Activated CD4-positive, alpha-beta T cell treated with anti-CD3 and anti-CD28 coated beads, Interleukin-2, amount 10 ng/mL, durations not matched to agents 24 days and 14 days (primary cell): ENCODE measurements at regions not wholly inside any gene's neighbourhood (a gene's known extent, or its start where the extent isn't known, plus 50 kb on each side); places are given as distances from the start of the nearest gene placed in this dataset.
A peak's percentile ranks its signal among the peaks of the same experiment; 100 is the strongest.

ENCODE experiments used
- DNase-seq: peaks from one replicate; pipeline ENCODE4 v3.0.0; 2022
- H3K27ac Mint-ChIP-seq: one replicate; pipeline ENCODE4 v1.8.0; 2022; ENCODE audit warnings: mild to moderate bottlenecking, mixed read lengths
- H3K27me3 Mint-ChIP-seq: one replicate; pipeline ENCODE4 v1.8.0; 2022; ENCODE audit warnings: mixed read lengths
- H3K36me3 Mint-ChIP-seq: one replicate; pipeline ENCODE4 v1.8.0; 2022; ENCODE audit warnings: low read depth, mild to moderate bottlenecking, mixed read lengths
- H3K4me1 Mint-ChIP-seq: one replicate; pipeline ENCODE4 v1.8.0; 2021; ENCODE audit warnings: mixed read lengths
- H3K4me3 Mint-ChIP-seq: one replicate; pipeline ENCODE4 v1.8.0; 2022; ENCODE audit warnings: mild to moderate bottlenecking, moderate library complexity, mixed read lengths
- H3K9me3 Mint-ChIP-seq: one replicate; pipeline ENCODE4 v1.8.0; 2021; ENCODE audit warnings: mixed read lengths
- intact Hi-C: fragments of 100-400 bp; cut with micrococcal nuclease; formaldehyde crosslinking; loops from one replicate; pipeline ENCODE4 v1.15.1; 2023

DNA sequence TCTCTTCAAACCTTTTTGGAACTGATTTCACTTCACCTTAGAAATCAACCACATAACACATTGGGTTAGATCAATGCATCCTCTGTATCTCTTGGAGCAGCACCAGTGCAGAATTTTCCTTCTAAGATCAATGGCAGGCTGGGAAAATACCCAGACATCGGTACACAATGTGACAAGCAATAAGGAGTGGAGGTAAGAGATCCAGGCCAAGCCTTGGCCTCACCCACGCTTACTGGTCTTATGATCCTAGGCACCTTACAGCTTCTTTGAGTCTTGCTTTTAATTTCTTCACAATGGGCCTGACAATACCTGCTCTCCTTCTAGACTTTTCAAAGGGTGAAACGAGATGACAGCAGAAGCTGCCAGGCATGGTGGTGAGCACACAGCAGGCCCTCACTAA is 232.0 kb downstream of the LACC1 start:
- peaks cover 1% of the 10 kb centered on the region for H3K4me1 Mint-ChIP-seq

DNA sequence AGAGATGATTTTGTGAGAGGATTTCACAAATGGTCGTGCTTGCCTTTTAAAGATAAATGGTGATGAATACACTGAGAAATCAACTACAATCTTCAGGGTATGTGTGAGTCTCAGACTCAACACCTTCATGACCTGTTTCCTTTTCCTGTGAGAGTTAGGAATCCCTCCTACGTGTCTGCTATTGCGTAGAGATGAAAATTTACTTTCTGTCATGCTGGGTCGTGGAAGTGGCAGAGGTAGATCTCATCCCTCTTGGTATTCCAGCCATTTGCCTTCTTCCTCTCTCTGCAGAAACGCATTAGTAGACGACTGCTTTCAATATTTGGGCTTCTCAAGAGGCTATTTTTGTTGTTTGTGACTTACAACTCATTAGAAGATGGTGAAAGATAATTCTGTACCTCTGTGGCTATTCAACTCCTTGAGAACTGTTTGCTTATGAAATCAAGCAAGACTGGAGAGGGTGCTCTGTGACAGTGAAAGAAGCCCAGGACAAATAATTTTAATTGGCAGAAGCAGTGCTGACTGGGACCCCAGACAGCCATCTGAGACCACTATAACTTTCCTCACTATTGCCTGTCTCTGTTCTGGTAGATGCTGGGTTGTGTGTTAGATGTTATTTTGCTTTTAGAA is 233.1 kb downstream of the LACC1 start:
- peaks cover 2% of the 10 kb centered on the region for H3K27me3 Mint-ChIP-seq
- H3K27ac Mint-ChIP-seq = no peak overlapping the region
- peaks cover 5% of the 10 kb centered on the region for H3K4me1 Mint-ChIP-seq
- no peaks in the 10 kb centered on the region for H3K36me3 Mint-ChIP-seq
- intact Hi-C loops = no loop called here
- no peaks in the 10 kb centered on the region for H3K9me3 Mint-ChIP-seq
- no peak overlapping the region for H3K4me3 Mint-ChIP-seq
- DNase-seq = peak; percentile 12

More for the DNA sequence above, 232.0 kb downstream of the LACC1 start:
- peaks cover 2% of the 10 kb centered on the region for H3K27me3 Mint-ChIP-seq
- intact Hi-C loops = no loop called here
- no peaks in the 10 kb centered on the region for H3K9me3 Mint-ChIP-seq
- H3K36me3 Mint-ChIP-seq = no peaks in the 10 kb centered on the region
- no peak overlapping the region for H3K27ac Mint-ChIP-seq
- no peak overlapping the region for H3K4me3 Mint-ChIP-seq
- DNase-seq = peak; percentile 31

DNA sequence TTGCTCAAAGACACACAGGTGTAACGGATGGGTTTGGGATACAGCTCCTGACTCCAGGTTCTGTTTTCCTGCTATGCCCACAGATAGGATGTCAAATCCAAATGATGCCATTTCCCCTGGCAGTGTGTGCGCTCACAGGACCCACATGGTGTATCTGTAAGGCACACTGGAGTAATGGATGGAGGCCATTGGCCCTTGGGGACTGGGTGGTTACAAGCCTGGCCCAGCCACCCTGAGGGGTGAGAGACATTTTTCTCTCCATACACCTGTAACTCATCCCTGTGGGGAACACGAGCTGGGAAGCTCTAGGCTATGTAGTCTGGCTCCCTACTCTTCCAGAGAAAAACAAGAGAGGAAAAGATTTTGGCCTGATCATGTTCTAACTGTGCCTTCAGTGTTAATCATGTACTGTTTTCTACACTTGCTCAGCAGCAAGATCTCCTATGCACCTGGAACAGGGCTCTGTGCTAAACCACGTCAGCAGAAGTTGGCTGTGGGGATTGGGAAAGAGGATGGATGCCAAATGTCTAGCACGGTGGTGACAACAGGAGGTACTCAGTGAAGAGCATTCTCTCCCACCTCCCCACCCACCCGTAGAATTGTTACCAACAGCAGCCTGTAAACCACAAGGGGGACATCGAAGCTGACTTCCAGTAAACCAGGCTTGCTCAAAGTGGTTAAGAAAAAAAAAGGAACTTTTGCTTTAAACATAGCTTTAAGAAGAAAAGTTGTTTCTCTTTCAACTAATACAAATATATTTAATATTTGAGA is 237.0 kb downstream of the LACC1 start:
- Mint-ChIP-seq H3K4me3 (no peak overlapping the region), H3K4me1 (peaks cover 5% of the 10 kb centered on the region), H3K36me3 (no peaks in the 10 kb centered on the region), H3K27ac (no peak overlapping the region), H3K27me3 (peaks cover 4% of the 10 kb centered on the region), H3K9me3 (peaks cover 4% of the 10 kb centered on the region)
- intact Hi-C loops = no loop called here
- DNase-seq = peak; percentile 41

DNA sequence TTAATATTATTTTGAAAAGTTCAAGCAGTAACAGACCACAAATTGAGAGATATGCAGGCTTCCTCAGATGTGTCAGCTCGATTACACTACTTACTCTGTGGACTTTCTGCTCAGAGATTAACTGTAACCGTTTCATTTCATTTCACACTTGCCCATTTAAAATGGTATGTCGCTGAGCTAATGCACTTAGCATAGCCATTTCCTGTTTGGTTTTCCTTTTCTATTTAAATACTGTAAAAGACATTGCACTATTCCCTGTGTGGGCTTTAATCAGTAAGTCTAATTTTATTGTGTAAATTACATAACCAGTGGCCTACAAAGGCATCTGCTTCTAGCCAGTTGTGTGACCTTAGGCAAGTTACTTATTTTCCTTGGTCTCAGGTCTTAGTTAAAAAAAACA is 237.6 kb downstream of the LACC1 start:
- intact Hi-C loops = no loop called here
- Mint-ChIP-seq H3K36me3 (no peaks in the 10 kb centered on the region), H3K4me3 (no peak overlapping the region), H3K9me3 (peaks cover 4% of the 10 kb centered on the region), H3K27ac (no peak overlapping the region), H3K4me1 (peaks cover 5% of the 10 kb centered on the region), H3K27me3 (peaks cover 4% of the 10 kb centered on the region)
- peak; percentile 46 for DNase-seq

DNA sequence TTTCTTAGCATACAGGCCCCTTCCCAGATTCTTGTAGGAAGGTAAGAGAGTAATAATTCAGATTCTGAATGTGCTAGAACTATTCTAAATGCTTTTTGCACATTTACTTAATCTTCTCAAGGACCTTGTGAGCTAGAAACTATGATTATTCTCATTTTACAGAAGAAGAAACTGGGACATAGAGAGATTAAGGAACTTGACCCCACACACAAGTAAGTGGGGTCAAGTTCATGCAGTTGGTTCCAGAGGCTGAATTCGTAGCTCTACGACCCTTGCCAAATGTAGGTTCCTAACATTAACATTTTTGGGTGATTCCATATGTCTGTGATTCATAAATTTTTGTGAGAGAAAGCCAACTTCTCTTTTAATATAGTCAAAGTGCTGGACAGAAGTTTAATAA is 238.1 kb downstream of the LACC1 start:
- peaks cover 5% of the 10 kb centered on the region for H3K4me1 Mint-ChIP-seq
- H3K4me3 Mint-ChIP-seq = no peak overlapping the region
- no peak overlapping the region for H3K27ac Mint-ChIP-seq
- H3K9me3 Mint-ChIP-seq = peaks cover 4% of the 10 kb centered on the region
- intact Hi-C loops = no loop called here
- H3K27me3 Mint-ChIP-seq = peaks cover 4% of the 10 kb centered on the region
- no peak for DNase-seq
- H3K36me3 Mint-ChIP-seq = no peaks in the 10 kb centered on the region

DNA sequence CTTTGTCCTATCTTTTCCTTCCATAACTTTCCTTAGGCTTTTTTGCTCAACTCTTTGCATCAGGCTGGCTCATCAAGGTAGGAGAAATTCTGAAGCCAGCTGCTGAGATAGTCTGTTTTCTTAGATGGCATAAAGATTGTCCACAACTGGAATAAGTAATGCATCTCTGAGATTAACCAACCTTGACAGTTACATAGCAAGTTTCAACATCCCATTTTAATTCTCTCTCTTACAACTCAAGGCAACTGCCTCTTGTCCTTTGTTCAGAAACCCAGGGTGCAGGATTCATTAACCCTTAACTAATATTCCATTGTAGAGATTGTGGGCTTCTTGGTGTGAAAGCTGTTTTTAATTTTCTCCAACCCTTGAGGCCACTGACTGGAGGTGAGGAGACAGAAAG is 239.2 kb downstream of the LACC1 start:
- H3K36me3 Mint-ChIP-seq = no peaks in the 10 kb centered on the region

DNA sequence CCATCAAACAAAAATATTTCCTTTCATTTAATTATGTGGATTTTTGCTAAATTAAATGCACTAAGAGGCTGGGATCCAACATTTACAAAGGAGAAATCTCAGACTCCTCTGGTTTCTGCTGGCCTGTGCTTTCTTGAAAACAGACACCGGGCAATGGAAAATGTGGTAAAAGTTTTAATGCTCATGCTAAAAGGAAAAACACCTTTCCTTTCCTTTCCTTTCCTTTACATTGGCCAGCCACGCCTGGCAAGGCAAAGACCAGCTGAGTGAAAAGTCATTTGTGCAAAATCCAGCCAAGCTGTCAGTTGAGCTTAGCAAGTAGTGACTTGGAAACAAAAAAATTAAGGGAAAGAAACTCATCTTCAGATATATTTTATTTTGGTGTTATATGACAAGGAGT is 240.3 kb downstream of the LACC1 start:
- peak; percentile 12 for DNase-seq
- intact Hi-C loops = no loop called here
- H3K4me1 Mint-ChIP-seq = peaks cover 5% of the 10 kb centered on the region
- H3K27ac Mint-ChIP-seq = no peak overlapping the region
- no peak overlapping the region for H3K4me3 Mint-ChIP-seq
- H3K27me3 Mint-ChIP-seq = peaks cover 8% of the 10 kb centered on the region
- H3K36me3 Mint-ChIP-seq = no peaks in the 10 kb centered on the region
- peaks cover 8% of the 10 kb centered on the region for H3K9me3 Mint-ChIP-seq

More for the DNA sequence above, 239.2 kb downstream of the LACC1 start:
- Mint-ChIP-seq H3K4me1 (peaks cover 5% of the 10 kb centered on the region), H3K27me3 (peaks cover 6% of the 10 kb centered on the region), H3K9me3 (peaks cover 8% of the 10 kb centered on the region), H3K27ac (no peak overlapping the region), H3K4me3 (no peak overlapping the region)
- intact Hi-C loops = no loop called here
- DNase-seq = peak; percentile 8

DNA sequence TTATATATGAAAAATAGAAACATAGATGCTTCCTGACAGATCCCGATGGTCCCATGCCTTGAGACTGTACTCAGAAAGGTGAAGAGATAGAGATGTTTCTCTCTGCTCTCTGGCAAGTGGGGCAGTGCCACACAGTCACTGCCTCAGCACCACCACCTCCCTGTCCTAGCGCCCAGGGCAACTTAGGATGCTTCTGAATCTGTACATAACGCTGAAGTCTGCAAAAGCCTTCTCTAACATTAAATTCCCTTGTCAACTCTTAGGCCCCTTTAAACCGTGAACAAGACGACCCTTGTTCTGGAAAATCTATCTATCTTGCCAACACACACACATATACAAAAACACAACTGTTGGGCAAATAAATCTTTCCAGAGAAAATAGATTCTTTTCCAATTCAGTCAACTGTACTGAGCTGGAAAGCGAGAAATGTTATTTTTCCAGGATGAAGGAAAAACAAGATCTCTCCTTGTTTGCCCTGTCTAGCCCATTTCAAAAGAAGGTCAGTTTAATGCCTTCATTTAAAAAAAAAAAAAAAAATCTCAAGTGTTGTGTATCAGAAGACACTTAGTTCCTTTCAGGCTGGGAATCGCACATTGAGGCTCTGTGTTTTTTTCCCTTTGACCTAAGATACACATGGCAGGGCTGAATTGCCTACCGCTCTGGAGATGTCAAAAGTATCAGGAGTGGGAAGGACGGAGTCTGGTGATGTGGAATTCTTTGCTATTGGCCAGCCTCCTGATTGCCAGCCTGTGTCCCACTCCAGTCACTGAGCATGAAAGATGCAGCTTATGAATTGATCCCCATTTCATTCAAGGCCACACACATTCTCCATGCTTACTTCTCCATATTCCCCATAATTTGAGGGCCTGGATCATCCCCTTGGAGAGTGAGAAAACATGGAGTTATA is 241.4 kb downstream of the LACC1 start:
- H3K4me1 Mint-ChIP-seq = peaks cover 5% of the 10 kb centered on the region
- no peaks in the 10 kb centered on the region for H3K36me3 Mint-ChIP-seq
- DNase-seq = peak; percentile 24
- intact Hi-C loops = no loop called here
- H3K9me3 Mint-ChIP-seq = peaks cover 8% of the 10 kb centered on the region
- H3K4me3 Mint-ChIP-seq = no peak overlapping the region
- H3K27ac Mint-ChIP-seq = no peak overlapping the region
- H3K27me3 Mint-ChIP-seq = peaks cover 8% of the 10 kb centered on the region

DNA sequence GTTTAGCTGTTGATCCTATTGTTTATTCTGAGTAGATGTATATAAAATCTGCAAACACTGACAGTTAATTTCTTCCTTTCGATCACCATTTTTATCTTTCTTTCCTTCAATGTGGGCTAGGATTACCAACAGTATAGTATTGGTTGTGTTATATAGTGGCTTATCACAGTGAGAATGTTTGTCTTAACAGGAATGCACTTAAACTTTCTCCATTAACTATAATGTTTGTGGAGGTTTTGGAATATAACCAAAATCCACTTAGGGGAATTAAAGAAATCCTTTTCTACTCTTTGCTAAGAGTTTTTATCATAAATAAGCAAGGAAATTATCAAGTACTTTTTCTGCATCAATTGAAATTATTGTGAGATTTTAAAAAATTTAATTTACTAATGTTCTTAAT is 244.6 kb downstream of the LACC1 start:
- Mint-ChIP-seq H3K27me3 (peaks cover 5% of the 10 kb centered on the region), H3K4me1 (no peaks in the 10 kb centered on the region), H3K36me3 (no peaks in the 10 kb centered on the region), H3K9me3 (peaks cover 4% of the 10 kb centered on the region), H3K4me3 (no peak overlapping the region), H3K27ac (no peak overlapping the region)
- no peak for DNase-seq
- intact Hi-C loops = no loop called here

DNA sequence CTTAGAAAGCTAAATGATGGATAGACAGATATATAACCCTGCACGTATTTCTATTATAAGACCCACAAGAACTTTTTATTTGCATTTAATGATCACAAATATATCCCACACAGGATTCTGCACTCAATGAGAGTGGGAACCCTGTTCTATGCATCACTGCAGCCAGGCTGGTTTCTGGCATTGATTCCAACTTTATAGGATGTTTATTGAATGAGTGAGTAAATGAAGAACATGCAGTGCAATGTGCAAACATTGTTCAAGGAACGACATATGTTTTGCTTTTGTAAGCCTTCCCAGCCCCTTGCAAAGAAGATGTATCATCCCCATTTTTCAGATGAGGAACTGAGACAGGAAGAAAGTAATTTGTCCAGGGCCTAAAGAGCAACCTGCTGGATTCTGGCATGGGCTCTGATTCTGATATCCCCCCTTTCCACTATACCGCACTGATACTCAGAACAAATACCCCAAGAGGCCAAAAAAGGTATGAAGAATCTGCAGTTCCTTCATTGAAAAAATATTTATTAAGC is 246.3 kb downstream of the LACC1 start:
- no peak for DNase-seq
- no peak overlapping the region for H3K27ac Mint-ChIP-seq
- peaks cover 4% of the 10 kb centered on the region for H3K9me3 Mint-ChIP-seq
- no peaks in the 10 kb centered on the region for H3K36me3 Mint-ChIP-seq
- H3K4me1 Mint-ChIP-seq = no peaks in the 10 kb centered on the region
- H3K27me3 Mint-ChIP-seq = peaks cover 8% of the 10 kb centered on the region
- no peak overlapping the region for H3K4me3 Mint-ChIP-seq
- intact Hi-C loops = no loop called here

DNA sequence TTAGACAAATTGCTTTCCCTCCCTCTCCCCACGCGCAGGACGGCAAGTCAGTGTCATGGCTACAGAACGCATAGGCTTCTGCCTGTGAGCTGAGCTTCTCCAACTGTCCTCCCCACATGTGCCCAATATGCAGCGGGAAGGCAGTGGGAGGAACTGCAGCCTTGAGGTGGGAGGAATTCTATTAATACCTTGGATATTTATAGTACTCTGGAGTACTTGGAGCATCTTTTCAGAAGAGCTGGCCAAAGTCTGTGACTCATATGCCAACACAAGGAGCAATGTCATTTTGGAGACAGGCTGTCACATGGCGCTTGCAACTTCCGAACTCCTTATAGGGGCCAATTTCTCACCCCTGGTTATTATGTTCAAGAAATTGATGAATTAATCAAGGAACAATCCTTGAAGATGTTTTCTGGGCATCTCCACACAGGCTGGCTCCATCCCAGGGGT is 245.0 kb upstream of the SERP2 start:
- H3K27ac Mint-ChIP-seq = no peak overlapping the region
- H3K27me3 Mint-ChIP-seq = peaks cover 12% of the 10 kb centered on the region
- no peaks in the 10 kb centered on the region for H3K36me3 Mint-ChIP-seq
- intact Hi-C loops = no loop called here
- no peaks in the 10 kb centered on the region for H3K9me3 Mint-ChIP-seq
- DNase-seq = no peak
- H3K4me3 Mint-ChIP-seq = no peak overlapping the region
- H3K4me1 Mint-ChIP-seq = no peaks in the 10 kb centered on the region

DNA sequence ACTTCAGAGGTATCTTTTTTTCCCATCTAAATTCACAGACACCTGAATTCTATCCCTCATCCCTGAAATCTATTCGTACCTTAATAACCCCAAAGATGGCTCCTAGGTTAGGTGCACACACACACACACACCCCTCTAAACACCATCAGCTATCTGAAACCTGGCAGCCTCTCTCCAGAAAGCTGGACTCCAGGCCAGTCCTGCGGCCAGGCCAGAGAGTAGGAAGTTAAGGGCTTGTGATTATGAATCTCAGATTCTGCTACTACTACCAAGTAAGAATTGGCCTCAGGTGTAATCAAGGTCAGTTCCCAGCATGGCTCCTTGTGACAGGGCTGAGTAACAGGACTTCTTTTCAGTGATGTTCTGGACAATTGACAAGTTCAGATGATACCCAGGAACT is 244.2 kb upstream of the SERP2 start:
- H3K9me3 Mint-ChIP-seq = no peaks in the 10 kb centered on the region

DNA sequence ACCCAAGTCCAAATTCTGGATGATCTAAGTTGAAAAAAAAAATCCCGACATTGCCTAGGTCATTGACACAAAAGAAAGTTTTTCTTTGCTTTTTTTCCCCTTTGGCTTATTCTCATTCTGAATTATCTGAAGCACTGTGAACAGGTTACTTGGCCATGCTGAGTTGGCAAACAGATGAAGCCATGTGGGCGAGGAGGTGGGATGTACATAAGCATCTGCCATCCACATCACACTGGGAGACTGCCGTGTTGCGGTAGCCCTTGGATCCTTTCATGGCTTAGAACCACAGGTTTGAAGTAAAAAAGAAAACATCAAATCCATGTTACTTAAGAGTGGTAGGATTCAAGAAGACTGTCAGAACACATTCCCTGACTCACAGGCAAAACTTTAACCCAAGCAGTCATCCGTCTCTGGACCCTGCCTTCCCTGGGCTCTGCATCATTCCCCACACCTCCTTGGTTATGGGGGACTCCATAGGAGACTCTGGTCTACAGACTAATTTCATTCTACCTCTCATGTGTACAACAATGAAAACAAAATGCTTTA is 242.5 kb upstream of the SERP2 start:
- DNase-seq = no peak
- no peak overlapping the region for H3K4me3 Mint-ChIP-seq
- intact Hi-C loops = no loop called here
- H3K36me3 Mint-ChIP-seq = no peaks in the 10 kb centered on the region
- peaks cover 11% of the 10 kb centered on the region for H3K27me3 Mint-ChIP-seq
- no peaks in the 10 kb centered on the region for H3K9me3 Mint-ChIP-seq
- H3K27ac Mint-ChIP-seq = no peak overlapping the region
- peaks cover under 1% of the 10 kb centered on the region for H3K4me1 Mint-ChIP-seq

More for the DNA sequence above, 244.2 kb upstream of the SERP2 start:
- no peak for DNase-seq
- Mint-ChIP-seq H3K36me3 (no peaks in the 10 kb centered on the region), H3K27ac (no peak overlapping the region), H3K4me1 (no peaks in the 10 kb centered on the region), H3K27me3 (peaks cover 12% of the 10 kb centered on the region), H3K4me3 (no peak overlapping the region)
- intact Hi-C loops = no loop called here
